ENCODE measurements at regions not wholly inside any gene's neighbourhood (a gene's known extent, or its start where the extent isn't known, plus 50 kb on each side); places are given as distances from the start of the nearest gene placed in this dataset.

DNA sequence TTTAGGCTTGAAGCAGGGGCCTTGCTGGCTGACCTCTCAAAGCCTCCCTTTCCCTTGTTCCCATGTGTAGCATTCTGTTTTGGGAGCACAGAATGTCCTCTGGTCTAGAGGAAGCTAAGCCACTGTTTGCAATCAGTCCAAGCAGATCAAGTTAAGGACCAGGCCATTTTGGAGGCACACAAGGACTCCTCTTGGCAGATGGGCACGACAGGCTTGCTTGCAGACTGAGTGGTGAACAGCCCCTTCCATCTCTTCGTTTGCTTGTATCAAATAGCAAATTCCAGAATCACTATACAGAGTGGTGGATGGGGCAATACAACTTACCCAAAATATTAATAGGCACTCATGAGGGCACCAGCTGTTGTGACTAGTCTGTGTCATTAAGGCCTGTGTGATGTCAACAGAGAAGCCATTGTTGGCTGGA lies 215.5 kb upstream of the SERP2 start:
- Histone ChIP-seq H3K4me1 (ENCODE audit: control insufficient read depth, insufficient read depth, low read length) (no peaks in the 10 kb centered on the region), H3K4me3 (no peak overlapping the region), H3K79me2 (ENCODE audit: control insufficient read depth, insufficient read depth, low read length) (no peaks in the 10 kb centered on the region), H2AFZ (ENCODE audit: control insufficient read depth, low read depth, low read length) (no peak overlapping the region), H3K4me2 (ENCODE audit: control insufficient read depth, insufficient read depth) (no peak overlapping the region), H3K27me3 (replicated peaks in 1 of 2; ENCODE audit: control insufficient read depth in 2 of 2, insufficient read depth in 2 of 2, low read length in 1 of 2) (no peaks in the 10 kb centered on the region), H3K9ac (ENCODE audit: control insufficient read depth, insufficient read depth, low read length) (no peak overlapping the region), H4K20me1 (ENCODE audit: control insufficient read depth, insufficient read depth) (no peaks in the 10 kb centered on the region), H3K9me3 (replicated peaks; ENCODE audit: control insufficient read depth, insufficient read depth, low read length) (no peaks in the 10 kb centered on the region), H3K36me3 (ENCODE audit: control insufficient read depth in 2 of 2, insufficient read depth in 2 of 2, low read length in 1 of 2) (no peaks in the 10 kb centered on the region), H3K27ac (ENCODE audit: control insufficient read depth, insufficient read depth) (no peak overlapping the region)
- no TSS peak for BruUV-seq (replicated peaks)
- ChIA-PET SMC1A (ENCODE audit: uncharacterized antibody, unreplicated experiment) (no interaction called here), CTCF (no interaction called here), RAD21 (ENCODE audit: unreplicated experiment) (no interaction called here), POLR2A (no interaction called here)
- FAIRE-seq (no peak), DNase-seq (ENCODE audit: low read depth, low spot score) (no peak), ATAC-seq (no peak)
- whole genome bisulfite sequencing (ENCODE audit: insufficient coverage, insufficient replicate concordance, low lambda C conversion rate, missing lambda C conversion rate) = 0% methylated on average over 2 of the region's 2 CpGs
- in situ Hi-C loops (cut with MboI) = no loop called here
- intact Hi-C loops (cut with micrococcal nuclease; ENCODE audit: unreplicated experiment) = no loop called here
- no peak for TF ChIP-seq CBX5 (IDR thresholded peaks at IDR 0.05; ENCODE audit: low read depth)
- no peak for TF ChIP-seq IRF4 (IDR thresholded peaks at IDR 0.05; ENCODE audit: low read depth, low read length)
- TF ChIP-seq, protein P1, sequence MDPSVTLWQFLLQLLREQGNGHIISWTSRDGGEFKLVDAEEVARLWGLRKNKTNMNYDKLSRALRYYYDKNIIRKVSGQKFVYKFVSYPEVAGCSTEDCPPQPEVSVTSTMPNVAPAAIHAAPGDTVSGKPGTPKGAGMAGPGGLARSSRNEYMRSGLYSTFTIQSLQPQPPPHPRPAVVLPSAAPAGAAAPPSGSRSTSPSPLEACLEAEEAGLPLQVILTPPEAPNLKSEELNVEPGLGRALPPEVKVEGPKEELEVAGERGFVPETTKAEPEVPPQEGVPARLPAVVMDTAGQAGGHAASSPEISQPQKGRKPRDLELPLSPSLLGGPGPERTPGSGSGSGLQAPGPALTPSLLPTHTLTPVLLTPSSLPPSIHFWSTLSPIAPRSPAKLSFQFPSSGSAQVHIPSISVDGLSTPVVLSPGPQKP (IDR thresholded peaks at IDR 0.05; ENCODE audit: low read depth, low read length) = no peak
- TF ChIP-seq NFYB (IDR thresholded peaks at IDR 0.05; ENCODE audit: insufficient read depth, low read depth, low read length) = no peak
- no peak for TF ChIP-seq JUNB (IDR thresholded peaks at IDR 0.05)
- TF ChIP-seq FOXK2 (IDR thresholded peaks at IDR 0.05) = no peak
- no peak for TF ChIP-seq TBL1XR1 (IDR thresholded peaks at IDR 0.05; ENCODE audit: low read depth, low read length)
- TF ChIP-seq, protein P2, sequence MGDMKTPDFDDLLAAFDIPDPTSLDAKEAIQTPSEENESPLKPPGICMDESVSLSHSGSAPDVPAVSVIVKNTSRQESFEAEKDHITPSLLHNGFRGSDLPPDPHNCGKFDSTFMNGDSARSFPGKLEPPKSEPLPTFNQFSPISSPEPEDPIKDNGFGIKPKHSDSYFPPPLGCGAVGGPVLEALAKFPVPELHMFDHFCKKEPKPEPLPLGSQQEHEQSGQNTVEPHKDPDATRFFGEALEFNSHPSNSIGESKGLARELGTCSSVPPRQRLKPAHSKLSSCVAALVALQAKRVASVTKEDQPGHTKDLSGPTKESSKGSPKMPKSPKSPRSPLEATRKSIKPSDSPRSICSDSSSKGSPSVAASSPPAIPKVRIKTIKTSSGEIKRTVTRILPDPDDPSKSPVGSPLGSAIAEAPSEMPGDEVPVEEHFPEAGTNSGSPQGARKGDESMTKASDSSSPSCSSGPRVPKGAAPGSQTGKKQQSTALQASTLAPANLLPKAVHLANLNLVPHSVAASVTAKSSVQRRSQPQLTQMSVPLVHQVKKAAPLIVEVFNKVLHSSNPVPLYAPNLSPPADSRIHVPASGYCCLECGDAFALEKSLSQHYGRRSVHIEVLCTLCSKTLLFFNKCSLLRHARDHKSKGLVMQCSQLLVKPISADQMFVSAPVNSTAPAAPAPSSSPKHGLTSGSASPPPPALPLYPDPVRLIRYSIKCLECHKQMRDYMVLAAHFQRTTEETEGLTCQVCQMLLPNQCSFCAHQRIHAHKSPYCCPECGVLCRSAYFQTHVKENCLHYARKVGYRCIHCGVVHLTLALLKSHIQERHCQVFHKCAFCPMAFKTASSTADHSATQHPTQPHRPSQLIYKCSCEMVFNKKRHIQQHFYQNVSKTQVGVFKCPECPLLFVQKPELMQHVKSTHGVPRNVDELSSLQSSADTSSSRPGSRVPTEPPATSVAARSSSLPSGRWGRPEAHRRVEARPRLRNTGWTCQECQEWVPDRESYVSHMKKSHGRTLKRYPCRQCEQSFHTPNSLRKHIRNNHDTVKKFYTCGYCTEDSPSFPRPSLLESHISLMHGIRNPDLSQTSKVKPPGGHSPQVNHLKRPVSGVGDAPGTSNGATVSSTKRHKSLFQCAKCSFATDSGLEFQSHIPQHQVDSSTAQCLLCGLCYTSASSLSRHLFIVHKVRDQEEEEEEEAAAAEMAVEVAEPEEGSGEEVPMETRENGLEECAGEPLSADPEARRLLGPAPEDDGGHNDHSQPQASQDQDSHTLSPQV (IDR thresholded peaks at IDR 0.05) = no peak

All from GM12878 (cell line).